GM23338 (cell line): ENCODE measurements at regions not wholly inside any gene's neighbourhood (a gene's known extent, or its start where the extent isn't known, plus 50 kb on each side); places are given as distances from the start of the nearest gene placed in this dataset.

Source experiments
- CREB1 ChIP-seq: fragments of 250-450 bp; sonication (Bioruptor Pico); IDR thresholded peaks from 2 replicates; pipeline ENCODE4 v1.5.0; 2020; ENCODE audit warnings: low read depth, mild to moderate bottlenecking, moderate library complexity
- CTCF ChIP-seq, 2 experiments: fragments of 200-600 bp in 1 of 2; sonication (generic) in 1 of 2; conservative IDR thresholded peaks; 2 replicates each; pipeline versions ENCODE4 v1.5.1 to v1.6.1; 2016 to 2017; ENCODE audit warnings: antibody characterized with exemption in 2 of 2, low read depth in 2 of 2, mild to moderate bottlenecking in 2 of 2, moderate library complexity in 1 of 2
- EZH2 ChIP-seq: fragments of 200-600 bp; sonication (generic); IDR thresholded peaks from one replicate; pipeline ENCODE4 v1.8.0; 2017; ENCODE audit warnings: antibody characterized with exemption, mild to moderate bottlenecking, low read depth; ENCODE audit not compliant: unreplicated experiment
- EZH2phosphoT487 ChIP-seq: fragments of 200-600 bp; sonication (generic); IDR thresholded peaks from one replicate; pipeline ENCODE4 v1.8.1; 2018; ENCODE audit warnings: antibody characterized with exemption; ENCODE audit not compliant: unreplicated experiment
- JUNB ChIP-seq: IDR thresholded peaks from one replicate; pipeline ENCODE4 v1.6.1; 2016; ENCODE audit warnings: antibody characterized with exemption; ENCODE audit not compliant: unreplicated experiment
- POLR2AphosphoS5 ChIP-seq: IDR thresholded peaks from 2 replicates; pipeline ENCODE4 v1.6.1; 2016; ENCODE audit warnings: antibody characterized with exemption, low read depth
- STAT1 ChIP-seq: IDR thresholded peaks from one replicate; pipeline ENCODE4 v1.6.1; 2016; ENCODE audit warnings: antibody characterized with exemption; ENCODE audit not compliant: unreplicated experiment
- ZNF114 ChIP-seq: fragments of 250-450 bp; sonication (Bioruptor Pico); IDR thresholded peaks from 2 replicates; pipeline ENCODE4 v1.5.0; 2020; ENCODE audit warnings: mild to moderate bottlenecking, moderate library complexity
- ZNF331 ChIP-seq: fragments of 250-450 bp; sonication (Bioruptor Pico); IDR thresholded peaks from 2 replicates; pipeline ENCODE4 v1.5.0; 2020; ENCODE audit warnings: low read depth, mild to moderate bottlenecking, moderate library complexity
- TF ChIP-seq, protein P1 (sequence below): IDR thresholded peaks from one replicate; pipeline ENCODE4 v1.6.1; 2018; ENCODE audit warnings: antibody characterized with exemption; ENCODE audit not compliant: unreplicated experiment

- TF ChIP-seq CTCF (conservative IDR thresholded peaks at IDR 0.05; ENCODE audit: low read depth in 2 of 2) (no peak), POLR2AphosphoS5 (no peak), EZH2 (no peak), EZH2phosphoT487 (no peak), CREB1 (CRISPR knock-in tag) (no peak), JUNB (no peak), ZNF114 (CRISPR knock-in tag) (no peak), STAT1 (no peak), ZNF331 (CRISPR knock-in tag) (no peak)
- TF ChIP-seq, protein P1, sequence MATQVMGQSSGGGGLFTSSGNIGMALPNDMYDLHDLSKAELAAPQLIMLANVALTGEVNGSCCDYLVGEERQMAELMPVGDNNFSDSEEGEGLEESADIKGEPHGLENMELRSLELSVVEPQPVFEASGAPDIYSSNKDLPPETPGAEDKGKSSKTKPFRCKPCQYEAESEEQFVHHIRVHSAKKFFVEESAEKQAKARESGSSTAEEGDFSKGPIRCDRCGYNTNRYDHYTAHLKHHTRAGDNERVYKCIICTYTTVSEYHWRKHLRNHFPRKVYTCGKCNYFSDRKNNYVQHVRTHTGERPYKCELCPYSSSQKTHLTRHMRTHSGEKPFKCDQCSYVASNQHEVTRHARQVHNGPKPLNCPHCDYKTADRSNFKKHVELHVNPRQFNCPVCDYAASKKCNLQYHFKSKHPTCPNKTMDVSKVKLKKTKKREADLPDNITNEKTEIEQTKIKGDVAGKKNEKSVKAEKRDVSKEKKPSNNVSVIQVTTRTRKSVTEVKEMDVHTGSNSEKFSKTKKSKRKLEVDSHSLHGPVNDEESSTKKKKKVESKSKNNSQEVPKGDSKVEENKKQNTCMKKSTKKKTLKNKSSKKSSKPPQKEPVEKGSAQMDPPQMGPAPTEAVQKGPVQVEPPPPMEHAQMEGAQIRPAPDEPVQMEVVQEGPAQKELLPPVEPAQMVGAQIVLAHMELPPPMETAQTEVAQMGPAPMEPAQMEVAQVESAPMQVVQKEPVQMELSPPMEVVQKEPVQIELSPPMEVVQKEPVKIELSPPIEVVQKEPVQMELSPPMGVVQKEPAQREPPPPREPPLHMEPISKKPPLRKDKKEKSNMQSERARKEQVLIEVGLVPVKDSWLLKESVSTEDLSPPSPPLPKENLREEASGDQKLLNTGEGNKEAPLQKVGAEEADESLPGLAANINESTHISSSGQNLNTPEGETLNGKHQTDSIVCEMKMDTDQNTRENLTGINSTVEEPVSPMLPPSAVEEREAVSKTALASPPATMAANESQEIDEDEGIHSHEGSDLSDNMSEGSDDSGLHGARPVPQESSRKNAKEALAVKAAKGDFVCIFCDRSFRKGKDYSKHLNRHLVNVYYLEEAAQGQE = no peak
Measured at GRCh38 chr3:89740080-89740880, 632.9 kb downstream of the EPHA3 start.
